GM10266 (cell line): ENCODE measurements at regions not wholly inside any gene's neighbourhood (a gene's known extent, or its start where the extent isn't known, plus 50 kb on each side); places are given as distances from the start of the nearest gene placed in this dataset.
"Not testable (repeated sequence)": the region's sequence is repeated elsewhere in the genome, so short reads cannot be mapped to it uniquely, and the experiment has no call there.

ENCODE experiments used
- DNase-seq: peaks from one replicate; pipeline ENCODE4 v3.0.0; 2012; ENCODE audit errors: extremely low spot score
- CTCF ChIP-seq: IDR thresholded peaks from 2 replicates; pipeline ENCODE4 v1.5.1; 2012; ENCODE audit warnings: mild to moderate bottlenecking, low read depth; ENCODE audit not compliant: control insufficient read depth, insufficient read depth; ENCODE audit errors: missing control alignments

GRCh38 chr11:46210856-46211255 lies 66.6 kb upstream of the CREB3L1 start:
- TF ChIP-seq CTCF, result no peak
- DNase-seq, result no peak

- peak; percentile 33 for DNase-seq
- no peak for TF ChIP-seq CTCF
Measured at GRCh38 chr11:46210133-46210636, 67.3 kb upstream of the CREB3L1 start.

DNA sequence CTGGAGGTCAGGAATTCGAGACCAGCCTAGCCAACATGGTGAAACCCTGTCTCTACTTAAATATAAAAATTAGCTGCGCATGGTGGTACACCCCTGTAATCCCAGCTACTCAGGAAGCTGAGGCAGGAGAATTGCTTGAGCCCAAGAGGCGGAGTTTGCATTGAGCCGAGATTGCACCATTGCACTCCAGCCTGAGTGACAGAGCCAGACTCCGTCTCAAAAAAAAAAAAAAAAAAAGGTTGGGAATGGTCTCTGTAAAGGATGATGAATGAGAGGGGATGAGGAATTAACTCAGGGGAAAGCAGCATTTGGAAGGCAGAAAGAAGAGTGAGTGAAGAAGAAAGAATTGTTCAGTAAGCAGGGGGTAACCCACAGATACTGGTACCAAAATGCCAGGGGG lies 67.8 kb upstream of the CREB3L1 start:
- not testable (repeated sequence) for DNase-seq

GRCh38 chr11:46208803-46209202 lies 68.7 kb upstream of the CREB3L1 start:
- DNase-seq, result no peak
- no peak for TF ChIP-seq CTCF

DNA sequence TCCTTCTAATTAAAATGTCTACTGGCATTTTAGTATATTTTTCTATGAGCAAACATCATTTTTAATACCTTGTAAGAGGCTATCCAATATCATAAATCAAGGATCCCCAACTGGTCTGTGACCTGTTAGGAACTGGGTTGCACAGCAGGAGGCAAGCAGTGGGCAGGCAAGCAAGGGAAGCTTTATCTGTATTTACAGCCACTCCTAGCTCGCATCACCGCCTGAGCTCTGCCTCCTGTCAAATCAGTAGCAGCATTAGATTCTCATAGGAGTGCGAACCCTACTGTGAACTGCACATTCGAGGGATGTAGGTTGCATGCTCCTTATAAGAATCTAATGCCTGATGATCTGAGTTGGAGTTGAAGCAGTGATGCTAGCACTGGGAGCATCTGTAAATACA lies 70.2 kb upstream of the CREB3L1 start:
- no peak for DNase-seq
- TF ChIP-seq CTCF, result no peak

DNA sequence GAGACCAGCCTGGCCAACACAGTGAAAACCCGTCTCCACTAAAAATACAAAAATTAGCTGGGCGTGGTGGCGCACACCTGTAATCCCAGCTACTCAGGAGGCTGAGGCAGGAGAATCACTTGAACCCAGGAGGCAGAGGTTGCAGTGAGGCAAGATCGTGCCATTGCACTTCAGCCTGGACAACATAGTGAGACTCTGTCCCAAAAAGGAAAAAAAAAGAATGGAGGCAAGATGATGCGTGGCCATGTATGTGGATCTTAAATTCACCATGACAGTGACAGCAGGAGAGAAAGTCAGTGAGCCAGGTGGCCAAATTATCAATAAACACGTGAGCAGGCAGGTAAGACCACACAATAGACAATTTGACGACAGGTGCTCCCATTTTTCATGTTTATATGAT lies 73.0 kb upstream of the CREB3L1 start:
- DNase-seq, result not testable (repeated sequence)

DNA sequence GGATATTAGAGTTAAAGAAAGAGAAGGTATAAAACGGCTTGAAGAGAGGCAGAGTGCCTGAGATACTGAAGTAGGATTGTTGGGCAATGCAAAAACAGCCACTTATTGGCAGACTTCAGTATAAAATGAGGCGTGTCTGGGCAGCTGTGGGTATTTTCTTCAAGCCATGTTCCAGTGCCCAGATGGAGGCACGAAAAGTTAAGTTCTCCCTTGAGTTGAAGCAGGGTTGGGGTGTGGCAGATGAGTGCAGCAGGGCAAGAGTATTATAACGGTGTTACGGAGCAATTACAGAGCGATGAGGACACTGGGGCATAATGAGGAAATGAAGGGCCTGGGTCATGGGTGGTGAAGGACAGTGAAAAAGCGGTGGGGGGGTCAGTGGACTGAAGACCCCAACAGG lies 73.7 kb upstream of the CREB3L1 start:
- no peak for DNase-seq
- TF ChIP-seq CTCF, result no peak

GRCh38 chr11:46202696-46203391 lies 74.6 kb upstream of the CREB3L1 start:
- DNase-seq, result no peak
- no peak for TF ChIP-seq CTCF
